ENCODE measurements at regions not wholly inside any gene's neighbourhood (a gene's known extent, or its start where the extent isn't known, plus 50 kb on each side); places are given as distances from the start of the nearest gene placed in this dataset.

- TF ChIP-seq EZH2phosphoT487 (IDR thresholded peaks at IDR 0.05; ENCODE audit: unreplicated experiment) (no peak), POLR2AphosphoS5 (IDR thresholded peaks at IDR 0.05; ENCODE audit: low read depth) (no peak), JUNB (IDR thresholded peaks at IDR 0.05; ENCODE audit: unreplicated experiment) (no peak), CTCF (conservative IDR thresholded peaks at IDR 0.05; ENCODE audit: low read depth in 2 of 2) (no peak), CREB1 (CRISPR knock-in tag; IDR thresholded peaks at IDR 0.05; ENCODE audit: low read depth) (no peak), EZH2 (IDR thresholded peaks at IDR 0.05; ENCODE audit: low read depth, unreplicated experiment) (no peak)
Measured at GRCh38 chr10:2733278-2733963, 333.9 kb upstream of the PFKP start.
